H9 (cell line): ENCODE measurements at regions not wholly inside any gene's neighbourhood (a gene's known extent, or its start where the extent isn't known, plus 50 kb on each side); places are given as distances from the start of the nearest gene placed in this dataset.

ENCODE experiments used
- DNase-seq: peaks from one replicate; pipeline ENCODE4 v3.0.0-alpha.2; 2017
- H2AFZ ChIP-seq: one replicate; pipeline ENCODE4 v1.6.1; 2013; ENCODE audit warnings: mild to moderate bottlenecking, low read length, control low read depth, moderate library complexity
- H2AK5ac ChIP-seq: 2 replicates; pipeline ENCODE4 v1.6.1; 2013; ENCODE audit warnings: low read length, control low read depth, mixed read lengths; ENCODE audit not compliant: insufficient read length
- H2BK120ac ChIP-seq: one replicate; pipeline ENCODE4 v1.6.1; 2013; ENCODE audit warnings: low read depth, mild to moderate bottlenecking, low read length, control low read depth, inconsistent platforms; ENCODE audit not compliant: poor library complexity, severe bottlenecking
- H2BK12ac ChIP-seq: 2 replicates; pipeline ENCODE4 v1.6.1; 2013; ENCODE audit warnings: low read length, control low read depth, mixed read lengths, low read depth; ENCODE audit not compliant: insufficient read length
- H2BK15ac ChIP-seq: 2 replicates; pipeline ENCODE4 v1.6.1; 2013; ENCODE audit warnings: low read depth, low read length, control low read depth
- H2BK20ac ChIP-seq: one replicate; pipeline ENCODE4 v1.6.1; 2013; ENCODE audit warnings: low read depth, mild to moderate bottlenecking, low read length, control low read depth, inconsistent platforms; ENCODE audit not compliant: poor library complexity, severe bottlenecking
- H2BK5ac ChIP-seq: 2 replicates; pipeline ENCODE4 v1.6.1; 2013; ENCODE audit warnings: low read length, control low read depth, mixed read lengths; ENCODE audit not compliant: insufficient read length
- H3K14ac ChIP-seq: 2 replicates; pipeline ENCODE4 v1.6.1; 2013; ENCODE audit warnings: low read length, control low read depth; ENCODE audit not compliant: insufficient read depth
- H3K18ac ChIP-seq: 2 replicates; pipeline ENCODE4 v1.6.1; 2013; ENCODE audit warnings: low read depth, mild to moderate bottlenecking, mixed read lengths, low read length, control low read depth; ENCODE audit not compliant: insufficient read length
- H3K23ac ChIP-seq: 2 replicates; pipeline ENCODE4 v1.6.1; 2013; ENCODE audit warnings: low read length, control low read depth, mixed read lengths, low read depth; ENCODE audit not compliant: insufficient read length
- H3K23me2 ChIP-seq: 2 replicates; pipeline ENCODE4 v1.6.1; 2013; ENCODE audit warnings: low read depth, mild to moderate bottlenecking, mixed read lengths, low read length, control low read depth; ENCODE audit not compliant: insufficient read length, poor library complexity, severe bottlenecking
- H3K27ac ChIP-seq: 2 replicates; pipeline ENCODE4 v1.5.1; 2013; ENCODE audit warnings: low read length, control low read depth, mixed read lengths, low read depth; ENCODE audit not compliant: insufficient read length
- H3K27me3 ChIP-seq: 2 replicates; pipeline ENCODE4 v1.6.1; 2013; ENCODE audit warnings: low read length, control low read depth, inconsistent platforms; ENCODE audit not compliant: insufficient read depth
- H3K4ac ChIP-seq: 2 replicates; pipeline ENCODE4 v1.6.1; 2013; ENCODE audit warnings: low read depth, mild to moderate bottlenecking, control low read depth, inconsistent platforms, low read length, moderate library complexity
- H3K4me1 ChIP-seq: 2 replicates; pipeline ENCODE4 v1.6.1; 2013; ENCODE audit warnings: low read length, control low read depth, inconsistent platforms; ENCODE audit not compliant: insufficient read depth
- H3K4me2 ChIP-seq: 2 replicates; pipeline ENCODE4 v1.6.1; 2013; ENCODE audit warnings: low read length, control low read depth, mixed read lengths; ENCODE audit not compliant: insufficient read length, insufficient read depth
- H3K56ac ChIP-seq: 2 replicates; pipeline ENCODE4 v1.6.1; 2013; ENCODE audit warnings: low read depth, mild to moderate bottlenecking, mixed read lengths, low read length, control low read depth; ENCODE audit not compliant: insufficient read length
- H3K79me1 ChIP-seq: 2 replicates; pipeline ENCODE4 v1.6.1; 2013; ENCODE audit warnings: low read depth, mild to moderate bottlenecking, moderate library complexity, low read length, control low read depth, inconsistent platforms; ENCODE audit not compliant: insufficient read depth, poor library complexity, severe bottlenecking
- H3K79me2 ChIP-seq: 2 replicates; pipeline ENCODE4 v1.6.1; 2013; ENCODE audit warnings: low read length, control low read depth, inconsistent platforms; ENCODE audit not compliant: insufficient read depth
- H3K9ac ChIP-seq: 2 replicates; pipeline ENCODE4 v1.6.1; 2013; ENCODE audit warnings: low read length, control low read depth, mixed read lengths; ENCODE audit not compliant: insufficient read length; ENCODE audit errors: extremely low read depth
- H3K9me3 ChIP-seq: one replicate; pipeline ENCODE4 v1.6.1; 2013; ENCODE audit warnings: low read depth, low read length, inconsistent platforms; ENCODE audit not compliant: control insufficient read depth
- H3T11ph ChIP-seq: one replicate; pipeline ENCODE4 v1.6.1; 2013; ENCODE audit warnings: mild to moderate bottlenecking, low read length, control low read depth, inconsistent platforms
- H4K20me1 ChIP-seq: one replicate; pipeline ENCODE4 v1.6.1; 2013; ENCODE audit not compliant: control insufficient read depth, insufficient read length, insufficient read depth
- H4K5ac ChIP-seq: 2 replicates; pipeline ENCODE4 v1.6.1; 2013; ENCODE audit warnings: low read depth, mild to moderate bottlenecking, mixed read lengths, low read length, control low read depth; ENCODE audit not compliant: insufficient read length
- H4K8ac ChIP-seq: replicated peaks from 2 replicates; pipeline ENCODE4 v1.6.1; 2013; ENCODE audit warnings: low read length, control low read depth, mixed read lengths, low read depth; ENCODE audit not compliant: insufficient read length
- H4K91ac ChIP-seq: 2 replicates; pipeline ENCODE4 v1.6.1; 2013; ENCODE audit warnings: low read depth, mild to moderate bottlenecking, moderate library complexity, mixed read lengths, low read length, control low read depth; ENCODE audit not compliant: insufficient read length
- H3K27ac Mint-ChIP-seq, 3 experiments: 2 replicates in 2 of 3; 3 replicates in 1 of 3; pipeline ENCODE4 v1.8.0; 2020 to 2021; ENCODE audit warnings: mixed read lengths in 3 of 3, mild to moderate bottlenecking in 1 of 3, moderate library complexity in 1 of 3
- H3K27me3 Mint-ChIP-seq: 2 replicates; pipeline ENCODE4 v1.8.0; 2021; ENCODE audit warnings: low read depth, mild to moderate bottlenecking, moderate library complexity, mixed read lengths
- H3K36me3 Mint-ChIP-seq, 3 experiments: 2 replicates in 2 of 3; 3 replicates in 1 of 3; pipeline ENCODE4 v1.8.0; 2020 to 2021; ENCODE audit warnings: low read depth in 3 of 3, mixed read lengths in 3 of 3; ENCODE audit not compliant: insufficient read depth in 1 of 3
- H3K4me1 Mint-ChIP-seq, 2 experiments: 2 replicates each; pipeline ENCODE4 v1.8.0; 2020; ENCODE audit warnings: mixed read lengths in 2 of 2
- H3K4me3 Mint-ChIP-seq, 2 experiments: 2 replicates in 1 of 2; 3 replicates in 1 of 2; pipeline ENCODE4 v1.8.0; 2020 to 2021; ENCODE audit warnings: mild to moderate bottlenecking in 2 of 2, mixed read lengths in 2 of 2, moderate library complexity in 1 of 2
- H3K9me3 Mint-ChIP-seq, 2 experiments: 2 replicates in 1 of 2; 3 replicates in 1 of 2; pipeline ENCODE4 v1.8.0; 2020; ENCODE audit warnings: mild to moderate bottlenecking in 2 of 2, mixed read lengths in 2 of 2, moderate library complexity in 1 of 2
- CTCF ChIP-seq: fragments of 200-600 bp; sonication (generic); conservative IDR thresholded peaks from 3 replicates; pipeline ENCODE4 v1.8.0; 2021; ENCODE audit warnings: antibody characterized with exemption, mild to moderate bottlenecking
- WGBS: extraction: QIAGEN DNeasy Blood & Tissue Kit; methylation state at CpG from one replicate; pipeline ENCODE4 v1.1.7; 2013; ENCODE audit warnings: missing lambda C conversion rate, low lambda C conversion rate, mixed read lengths; ENCODE audit not compliant: insufficient read length; ENCODE audit errors: extremely low coverage; 5-methylcytosine and 5-hydroxymethylcytosine counted together

- Mint-ChIP-seq H3K9me3 (peaks cover 6 to 11% of the 10 kb centered on the region in 2 experiments), H3K27ac (no peak overlapping the region), H3K36me3 (peaks cover 2 to 5% (median 4%) of the 10 kb centered on the region in 3 experiments; a peak in 2 of 7 replicates), H3K27me3 (peaks cover 12% of the 10 kb centered on the region), H3K4me1 (peaks cover 15 to 16% of the 10 kb centered on the region in 2 experiments), H3K4me3 (no peak overlapping the region)
- Histone ChIP-seq H2BK20ac (no peak overlapping the region), H2BK120ac (no peak overlapping the region), H3K27ac (no peak overlapping the region), H4K8ac (no peak overlapping the region), H3K18ac (no peak overlapping the region), H3K79me1 (no peaks in the 10 kb centered on the region), H3K23me2 (no peaks in the 10 kb centered on the region), H2BK15ac (no peak overlapping the region), H3K23ac (no peak overlapping the region), H3T11ph (no peak overlapping the region), H2BK5ac (no peak overlapping the region), H4K20me1 (no peaks in the 10 kb centered on the region), H3K9me3 (no peaks in the 10 kb centered on the region), H2BK12ac (no peak overlapping the region), H2AK5ac (no peak overlapping the region), H4K5ac (no peak overlapping the region), H3K4ac (no peak overlapping the region), H3K14ac (no peak overlapping the region), H3K79me2 (no peaks in the 10 kb centered on the region), H3K27me3 (no peaks in the 10 kb centered on the region), H2AFZ (no peak overlapping the region), H3K56ac (no peak overlapping the region), H3K4me2 (no peak overlapping the region), H4K91ac (no peak overlapping the region), H3K4me1 (0 out of 2 replicates have a peak, but pooled peaks cover 4% of the 10 kb centered on the region), H3K9ac (no peak overlapping the region)
- DNase-seq: no peak
- TF ChIP-seq CTCF: no peak
- WGBS: no CpG with 5 or more reads among the region's 3 CpGs
Measured at GRCh38 chr2:129752176-129752575, 227.3 kb upstream of the RAB6C start.
